IgD-negative memory B cell (primary cell): ENCODE measurements at regions not wholly inside any gene's neighbourhood (a gene's known extent, or its start where the extent isn't known, plus 50 kb on each side); places are given as distances from the start of the nearest gene placed in this dataset.
"Not testable (repeated sequence)": the region's sequence is repeated elsewhere in the genome, so short reads cannot be mapped to it uniquely, and the experiment has no call there.

Experiments
- H3K27ac Mint-ChIP-seq, 3 donors: one replicate each; pipeline ENCODE4 v1.8.0; 2020 to 2022; ENCODE audit warnings: mild to moderate bottlenecking in 3 of 3, mixed read lengths in 3 of 3, moderate library complexity in 1 of 3
- H3K27me3 Mint-ChIP-seq: one replicate; pipeline ENCODE4 v1.8.0; 2021; ENCODE audit warnings: mixed read lengths
- H3K36me3 Mint-ChIP-seq: one replicate; pipeline ENCODE4 v1.8.0; 2020; ENCODE audit warnings: mild to moderate bottlenecking, mixed read lengths
- H3K4me1 Mint-ChIP-seq, 3 donors: one replicate each; pipeline ENCODE4 v1.8.0; 2020 to 2022; ENCODE audit warnings: mixed read lengths in 3 of 3, mild to moderate bottlenecking in 1 of 3
- H3K4me3 Mint-ChIP-seq, 4 donors: one replicate each; pipeline ENCODE4 v1.8.0; 2020 to 2022; ENCODE audit warnings: mild to moderate bottlenecking in 4 of 4, mixed read lengths in 4 of 4, moderate library complexity in 3 of 4
- H3K9me3 Mint-ChIP-seq, 3 donors: one replicate each; pipeline ENCODE4 v1.8.0; 2020 to 2021; ENCODE audit warnings: mixed read lengths in 3 of 3, mild to moderate bottlenecking in 1 of 3

- Mint-ChIP-seq H3K9me3 (no peaks in the 10 kb centered on the region), H3K4me3 (no peak overlapping the region), H3K4me1 (no peaks in the 10 kb centered on the region), H3K27ac (no peak overlapping the region), H3K27me3 (peaks cover 3% of the 10 kb centered on the region), H3K36me3 (no peaks in the 10 kb centered on the region)
Measured at GRCh38 chr1:197985351-197985750, 68.2 kb downstream of the LHX9 start.

- no peak overlapping the region for H3K27ac Mint-ChIP-seq
Measured at GRCh38 chr1:197986817-197987216, 69.6 kb downstream of the LHX9 start.

GRCh38 chr1:197987294-197987693 is 70.1 kb downstream of the LHX9 start:
- Mint-ChIP-seq H3K36me3 (no peaks in the 10 kb centered on the region), H3K4me3 (no peak overlapping the region), H3K9me3 (no peaks in the 10 kb centered on the region), H3K4me1 (no peaks in the 10 kb centered on the region), H3K27ac (no peak overlapping the region), H3K27me3 (peaks cover 3% of the 10 kb centered on the region)

More at GRCh38 chr1:197986817-197987216, 69.6 kb downstream of the LHX9 start:
- Mint-ChIP-seq H3K36me3 (no peaks in the 10 kb centered on the region), H3K4me1 (no peaks in the 10 kb centered on the region), H3K9me3 (no peaks in the 10 kb centered on the region), H3K4me3 (no peak overlapping the region), H3K27me3 (peaks cover 3% of the 10 kb centered on the region)

GRCh38 chr1:197988581-197988980 is 71.4 kb downstream of the LHX9 start:
- not testable (repeated sequence) for H3K9me3 Mint-ChIP-seq, H3K27me3 Mint-ChIP-seq, H3K4me3 Mint-ChIP-seq, H3K4me1 Mint-ChIP-seq, H3K27ac Mint-ChIP-seq, H3K36me3 Mint-ChIP-seq

- no peaks in the 10 kb centered on the region for H3K9me3 Mint-ChIP-seq
- peaks cover 5% of the 10 kb centered on the region for H3K27me3 Mint-ChIP-seq
- H3K27ac Mint-ChIP-seq: peak overlapping the region in 1 of 3 donors; percentile 24
- H3K4me1 Mint-ChIP-seq: no peaks in the 10 kb centered on the region
- H3K36me3 Mint-ChIP-seq: no peaks in the 10 kb centered on the region
- H3K4me3 Mint-ChIP-seq: no peak overlapping the region
Measured at GRCh38 chr1:197989058-197989457, 71.9 kb downstream of the LHX9 start.

DNA sequence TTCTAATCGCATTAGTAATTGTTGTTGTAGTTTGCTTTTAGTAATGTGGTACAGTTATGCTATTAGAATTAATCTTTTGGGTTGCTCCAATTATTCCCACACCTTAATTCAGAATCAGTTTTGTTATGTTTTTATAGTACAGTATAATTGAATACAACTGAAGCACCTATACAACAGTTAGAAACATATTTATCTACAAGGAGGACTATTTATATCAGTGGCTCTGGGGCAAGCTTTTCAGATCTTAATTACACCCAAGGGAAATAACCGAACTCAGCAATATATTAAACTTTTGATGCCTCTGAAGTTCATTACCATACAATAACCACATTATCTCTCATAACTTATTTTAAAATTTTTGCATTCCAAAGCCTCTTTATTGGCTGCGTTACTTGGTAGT is 74.4 kb downstream of the LHX9 start:
- Mint-ChIP-seq H3K27ac (no peak overlapping the region), H3K36me3 (no peaks in the 10 kb centered on the region), H3K9me3 (no peaks in the 10 kb centered on the region), H3K27me3 (peaks cover 6% of the 10 kb centered on the region), H3K4me1 (no peaks in the 10 kb centered on the region), H3K4me3 (no peak overlapping the region)

GRCh38 chr1:197994907-197995407 is 77.8 kb downstream of the LHX9 start:
- Mint-ChIP-seq H3K36me3 (no peaks in the 10 kb centered on the region), H3K4me3 (no peak overlapping the region), H3K27me3 (peaks cover 4% of the 10 kb centered on the region), H3K4me1 (no peaks in the 10 kb centered on the region), H3K27ac (peak overlapping the region in 1 of 3 donors; percentile 17), H3K9me3 (no peaks in the 10 kb centered on the region)

- Mint-ChIP-seq H3K27ac (no peak overlapping the region), H3K4me3 (no peak overlapping the region), H3K27me3 (peaks cover 4% of the 10 kb centered on the region), H3K4me1 (no peaks in the 10 kb centered on the region), H3K9me3 (no peaks in the 10 kb centered on the region), H3K36me3 (no peaks in the 10 kb centered on the region)
Measured at GRCh38 chr1:197995408-197996258, 78.5 kb downstream of the LHX9 start.

DNA sequence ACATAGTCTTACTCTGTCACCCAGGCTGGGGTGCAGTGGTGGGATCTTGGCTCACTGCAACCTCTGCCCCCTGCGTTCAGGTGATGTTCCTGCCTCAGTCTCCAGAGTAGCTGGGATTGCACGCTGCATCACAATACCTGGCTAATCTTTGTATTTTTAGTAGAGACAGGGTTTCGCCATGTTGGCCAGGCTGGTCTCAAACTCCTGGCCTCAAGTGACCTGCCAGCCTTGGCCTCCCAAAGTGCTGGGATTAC is 79.0 kb downstream of the LHX9 start:
- not testable (repeated sequence) for H3K4me3 Mint-ChIP-seq, H3K36me3 Mint-ChIP-seq, H3K4me1 Mint-ChIP-seq, H3K27ac Mint-ChIP-seq, H3K27me3 Mint-ChIP-seq, H3K9me3 Mint-ChIP-seq

GRCh38 chr1:197998110-197998509 is 80.9 kb downstream of the LHX9 start:
- H3K36me3 Mint-ChIP-seq: no peaks in the 10 kb centered on the region
- no peaks in the 10 kb centered on the region for H3K4me1 Mint-ChIP-seq
- H3K4me3 Mint-ChIP-seq: no peak overlapping the region
- peaks cover 4% of the 10 kb centered on the region for H3K27me3 Mint-ChIP-seq
- H3K27ac Mint-ChIP-seq: no peak overlapping the region
- no peaks in the 10 kb centered on the region for H3K9me3 Mint-ChIP-seq

- H3K4me3 Mint-ChIP-seq: no peak overlapping the region
- H3K9me3 Mint-ChIP-seq: peaks cover 0 to 2% (median 0%) of the 10 kb centered on the region in 3 donors
- H3K27me3 Mint-ChIP-seq: peaks cover 2% of the 10 kb centered on the region
Measured at GRCh38 chr1:198001776-198002408, 84.7 kb downstream of the LHX9 start.

GRCh38 chr1:198003468-198003867 is 86.3 kb downstream of the LHX9 start:
- Mint-ChIP-seq H3K27ac (no peak overlapping the region), H3K4me3 (no peak overlapping the region), H3K27me3 (peaks cover 2% of the 10 kb centered on the region), H3K9me3 (peaks cover 0 to 4% (median 0%) of the 10 kb centered on the region in 3 donors), H3K4me1 (no peaks in the 10 kb centered on the region), H3K36me3 (peaks cover 1% of the 10 kb centered on the region)

More at GRCh38 chr1:198001776-198002408, 84.7 kb downstream of the LHX9 start:
- Mint-ChIP-seq H3K4me1 (no peaks in the 10 kb centered on the region), H3K27ac (no peak overlapping the region), H3K36me3 (no peaks in the 10 kb centered on the region)

DNA sequence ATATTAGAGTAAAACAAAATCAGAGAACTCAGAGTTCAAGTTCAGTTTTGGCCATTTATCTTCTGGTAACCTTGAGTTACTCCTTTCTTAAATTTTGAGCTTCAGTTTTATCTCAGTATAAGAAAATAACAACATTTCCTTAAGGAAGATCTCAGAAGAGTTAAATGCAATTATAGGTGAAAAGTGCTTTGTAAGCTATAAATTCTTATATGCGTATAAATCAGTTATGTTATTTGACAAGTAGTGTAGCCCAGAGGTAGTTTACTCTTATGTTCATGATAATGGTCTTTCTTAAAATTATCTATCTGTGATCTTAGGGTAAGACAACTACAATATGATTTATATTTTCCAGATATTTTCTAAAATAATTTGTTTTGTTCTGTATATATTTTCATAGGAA is 89.8 kb downstream of the LHX9 start:
- H3K4me1 Mint-ChIP-seq: no peaks in the 10 kb centered on the region
- H3K4me3 Mint-ChIP-seq: no peak overlapping the region
- peaks cover 0 to 21% (median 0%) of the 10 kb centered on the region in 3 donors for H3K9me3 Mint-ChIP-seq
- H3K27me3 Mint-ChIP-seq: no peaks in the 10 kb centered on the region
- no peak overlapping the region for H3K27ac Mint-ChIP-seq
- peaks cover 1% of the 10 kb centered on the region for H3K36me3 Mint-ChIP-seq

- Mint-ChIP-seq H3K36me3 (peaks cover 1% of the 10 kb centered on the region), H3K27ac (no peak overlapping the region), H3K4me3 (no peak overlapping the region), H3K4me1 (no peaks in the 10 kb centered on the region), H3K27me3 (no peaks in the 10 kb centered on the region), H3K9me3 (peaks cover 0 to 21% (median 0%) of the 10 kb centered on the region in 3 donors)
Measured at GRCh38 chr1:198007687-198008607, 90.8 kb downstream of the LHX9 start.

GRCh38 chr1:198014355-198014754 is 97.2 kb downstream of the LHX9 start:
- H3K4me3 Mint-ChIP-seq: no peak overlapping the region
- peaks cover 0 to 1% (median 1%) of the 10 kb centered on the region in 3 donors for H3K4me1 Mint-ChIP-seq
- peaks cover 7% of the 10 kb centered on the region for H3K27me3 Mint-ChIP-seq
- no peak overlapping the region for H3K27ac Mint-ChIP-seq
- peaks cover 0 to 14% (median 0%) of the 10 kb centered on the region in 3 donors for H3K9me3 Mint-ChIP-seq
- H3K36me3 Mint-ChIP-seq: no peaks in the 10 kb centered on the region
